SHP77 (cell line): ENCODE measurements at regions not wholly inside any gene's neighbourhood (a gene's known extent, or its start where the extent isn't known, plus 50 kb on each side); places are given as distances from the start of the nearest gene placed in this dataset.

Experiments
- DNase-seq, 2 experiments: peaks; one replicate each; lab custom pipeline; 2025; lab: John Stamatoyannopoulos, UW

GRCh38 chr21:33155422-33155821, 74.3 kb upstream of the IFNAR2 start:
- no peak for DNase-seq

- no peak for DNase-seq
Measured at GRCh38 chr21:33157303-33157702, 72.4 kb upstream of the IFNAR2 start.

- DNase-seq = no peak
Measured at GRCh38 chr21:33158654-33159053, 71.1 kb upstream of the IFNAR2 start.

GRCh38 chr21:33162436-33162951, 67.2 kb upstream of the IFNAR2 start:
- no peak for DNase-seq

GRCh38 chr21:33168886-33169285, 60.9 kb upstream of the IFNAR2 start:
- DNase-seq = no peak

- no peak for DNase-seq
Measured at GRCh38 chr21:33169359-33169758, 60.4 kb upstream of the IFNAR2 start.

- no peak for DNase-seq
Measured at GRCh38 chr21:33171616-33172169, 58.0 kb upstream of the IFNAR2 start.

GRCh38 chr21:33174756-33175155, 55.0 kb upstream of the IFNAR2 start:
- DNase-seq = no peak
